HUDEP-2 (cell line): ENCODE measurements at regions not wholly inside any gene's neighbourhood (a gene's known extent, or its start where the extent isn't known, plus 50 kb on each side); places are given as distances from the start of the nearest gene placed in this dataset.
"Not testable (repeated sequence)": the region's sequence is repeated elsewhere in the genome, so short reads cannot be mapped to it uniquely, and the experiment has no call there.

Experiments used
- DNase-seq, 76 experiments: peaks; one replicate each; lab custom pipeline; 2025; ENCODE audit not compliant: unreplicated experiment in 76 of 76; lab: John Stamatoyannopoulos, UW

DNA sequence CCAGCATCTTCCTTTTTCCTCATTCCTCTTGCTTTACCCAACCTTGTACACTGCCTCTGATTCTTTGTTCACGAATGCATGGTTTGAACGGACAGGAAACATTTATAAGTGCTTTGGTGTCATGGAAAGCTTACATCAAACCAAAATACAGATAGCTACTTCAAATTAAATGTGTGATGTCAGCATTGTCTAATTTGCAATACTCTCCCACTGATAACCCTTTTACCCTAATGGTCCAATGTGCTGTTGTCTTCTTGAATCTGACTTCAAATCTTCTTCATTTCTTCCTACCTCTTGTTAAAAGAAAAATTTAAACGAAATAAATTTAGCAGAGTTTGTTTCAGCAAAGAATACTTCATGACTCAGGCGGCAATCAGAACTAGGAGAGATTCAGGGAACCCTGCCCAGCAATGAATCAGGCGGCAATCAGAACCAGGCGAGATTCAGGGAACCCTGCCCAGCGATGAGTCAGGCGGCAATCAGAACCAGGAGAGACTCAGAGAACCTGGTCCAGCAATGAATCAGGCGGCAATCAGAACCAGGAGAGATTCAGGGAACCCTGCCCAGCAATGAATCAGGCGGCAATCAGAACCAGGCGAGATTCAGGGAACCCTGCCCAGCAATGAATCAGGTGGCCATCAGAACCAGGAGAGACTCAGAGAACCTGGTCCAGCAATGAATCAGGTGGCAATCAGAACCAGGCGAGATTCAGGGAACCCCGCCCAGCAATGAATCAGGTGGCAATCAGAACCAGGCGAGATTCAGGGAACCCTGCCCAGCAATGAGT, 1212.9 kb upstream of the TENM3 start:
- DNase-seq: not testable (repeated sequence)

- DNase-seq: no peak
Observed at GRCh38 chr4:181030961-181031360, 1212.2 kb upstream of the TENM3 start.

DNA sequence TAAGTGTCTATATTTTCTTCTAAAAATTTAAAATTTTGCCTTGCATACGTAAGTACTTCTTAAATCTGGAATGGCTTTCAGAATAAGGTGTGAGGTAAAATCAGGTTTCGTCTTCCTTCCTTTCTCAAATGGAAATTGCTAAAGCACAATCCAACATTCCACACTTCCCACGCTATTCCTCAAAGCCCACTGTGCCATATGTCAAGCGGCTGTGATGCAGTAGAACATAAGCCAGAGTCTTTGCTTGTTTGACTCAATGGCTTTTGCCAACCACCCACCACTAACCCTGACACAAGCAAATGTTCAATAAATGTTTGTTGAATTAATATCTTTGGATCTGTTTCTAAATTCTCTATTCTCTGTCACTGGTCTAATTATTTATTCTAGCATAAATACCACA, 1199.7 kb upstream of the TENM3 start:
- no peak for DNase-seq

GRCh38 chr4:181046809-181047208, 1196.4 kb upstream of the TENM3 start:
- no peak for DNase-seq

- no peak for DNase-seq
Observed at GRCh38 chr4:181051931-181052330, 1191.3 kb upstream of the TENM3 start.

GRCh38 chr4:181061787-181062186, 1181.4 kb upstream of the TENM3 start:
- DNase-seq: no peak

DNA sequence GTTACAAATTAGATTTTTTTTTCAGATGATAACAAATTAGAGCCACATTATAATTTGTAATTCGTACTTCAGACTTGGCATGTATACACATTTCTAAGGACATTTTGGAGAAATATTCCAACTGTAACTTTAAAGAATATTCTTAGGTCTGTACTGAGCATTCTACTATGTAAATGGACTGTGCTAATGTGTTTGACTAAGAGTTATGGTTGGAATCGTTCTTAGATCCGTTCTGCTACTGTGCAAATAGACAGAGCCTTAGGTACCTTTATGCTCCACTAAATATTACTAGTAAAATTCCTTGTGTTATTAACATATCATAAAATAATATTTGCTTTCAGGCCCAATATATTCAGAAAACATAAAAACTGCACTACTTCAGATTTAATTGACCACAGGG, 1180.0 kb upstream of the TENM3 start:
- no peak for DNase-seq

DNA sequence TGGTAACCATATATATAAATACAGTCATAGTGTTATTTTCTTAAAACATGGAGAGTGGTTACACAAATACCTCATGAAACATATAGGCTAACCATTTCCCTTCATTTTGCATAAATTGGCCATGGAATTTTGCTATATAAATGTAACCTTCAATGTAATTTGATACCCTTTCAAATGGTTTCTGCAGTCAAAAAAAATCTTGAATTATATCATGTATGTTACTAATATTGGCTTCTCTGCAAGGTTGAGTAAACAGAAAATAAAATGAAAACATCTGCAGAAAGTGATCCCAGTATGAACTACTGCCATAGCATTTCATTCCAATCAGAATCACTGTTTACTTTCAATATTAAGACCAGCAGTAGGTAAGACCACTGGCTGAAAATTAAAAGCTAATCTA, 1165.9 kb upstream of the TENM3 start:
- DNase-seq: no peak

DNA sequence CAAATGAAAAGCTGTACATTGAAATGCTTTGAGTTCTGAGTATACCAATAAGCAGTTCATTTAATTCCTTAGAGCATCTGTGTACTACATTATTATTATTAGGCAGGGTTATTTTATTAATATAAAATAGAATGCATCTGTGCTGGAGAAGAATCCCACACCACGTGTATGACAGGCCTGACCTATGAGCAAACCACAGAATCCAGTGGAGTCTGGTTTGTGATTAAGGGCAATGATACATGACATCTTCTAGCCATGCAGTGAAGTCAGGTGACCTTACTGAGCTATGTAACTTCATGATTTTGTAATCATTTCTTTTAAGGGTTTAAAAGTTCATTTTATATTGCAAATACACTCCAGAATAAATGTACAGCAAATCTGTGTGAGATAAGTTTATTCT, 1165.0 kb upstream of the TENM3 start:
- DNase-seq: no peak

DNA sequence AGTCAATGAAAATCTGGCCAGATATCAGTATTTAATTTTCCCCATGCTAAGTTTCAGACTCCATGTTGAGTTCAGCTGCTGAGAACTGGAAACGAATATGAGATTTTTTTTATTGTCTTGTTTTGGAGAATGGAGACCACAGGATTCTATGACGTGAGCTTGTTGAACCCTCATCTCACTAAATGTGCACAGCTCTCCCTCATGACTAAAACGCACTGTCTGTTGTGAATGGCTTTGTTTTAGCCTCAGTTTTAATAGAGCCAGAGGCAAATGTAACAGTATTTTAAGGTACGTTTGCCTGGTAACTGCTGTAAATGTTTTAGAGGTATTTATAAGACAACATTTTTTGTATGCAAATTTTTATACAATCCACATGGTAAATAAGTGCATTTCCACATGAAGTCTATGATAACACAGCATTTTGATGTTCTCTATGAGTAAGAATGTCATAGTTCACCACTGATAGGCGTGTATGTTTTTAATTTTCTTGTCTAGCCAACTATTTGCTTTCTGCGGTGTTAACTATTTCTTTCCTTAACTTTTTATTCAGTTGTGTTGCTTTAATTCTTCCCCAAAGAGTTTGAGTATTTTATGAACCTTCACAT, 1159.3 kb upstream of the TENM3 start:
- no peak for DNase-seq

DNA sequence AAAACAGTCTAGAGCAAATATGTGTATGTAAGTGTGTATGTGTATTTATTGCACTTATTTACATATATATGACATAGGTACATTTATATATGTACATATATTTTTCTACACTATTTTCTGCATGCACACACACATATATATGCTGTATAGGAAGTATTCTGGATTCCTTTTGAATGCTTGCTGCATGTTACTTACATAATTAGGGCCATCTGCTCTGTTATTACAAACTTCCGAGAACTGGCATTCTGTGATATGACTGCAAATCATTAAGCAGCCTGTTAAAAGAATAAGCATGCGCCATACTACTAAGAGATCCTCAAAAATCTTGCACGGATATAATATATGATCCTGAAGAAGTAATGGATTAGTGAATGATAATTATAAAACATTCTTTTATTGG, 1157.6 kb upstream of the TENM3 start:
- no peak for DNase-seq

GRCh38 chr4:181105487-181105886, 1137.7 kb upstream of the TENM3 start:
- DNase-seq: no peak

- DNase-seq: no peak
Observed at GRCh38 chr4:181106398-181106797, 1136.8 kb upstream of the TENM3 start.

- no peak for DNase-seq
Observed at GRCh38 chr4:181108237-181108636, 1135.0 kb upstream of the TENM3 start.

DNA sequence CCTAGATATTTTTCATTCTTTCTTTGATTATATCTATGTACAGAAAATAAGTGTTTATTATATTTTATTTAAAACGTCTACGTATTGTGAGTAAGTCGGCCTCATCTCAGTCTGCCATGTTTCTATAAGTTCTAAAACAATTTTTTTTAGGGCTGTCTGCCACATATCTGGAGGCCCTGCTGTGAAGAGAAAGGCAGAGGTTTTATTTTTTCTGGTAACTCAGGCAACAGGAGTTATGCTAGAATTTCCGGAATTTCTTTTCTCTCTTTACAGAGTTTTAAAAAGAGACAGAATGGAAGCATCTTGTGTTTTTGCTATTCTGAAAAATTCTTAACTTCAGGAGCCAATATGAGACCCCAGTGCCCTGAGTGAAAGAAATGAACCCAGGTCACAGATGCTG, 1124.0 kb upstream of the TENM3 start:
- DNase-seq: no peak

DNA sequence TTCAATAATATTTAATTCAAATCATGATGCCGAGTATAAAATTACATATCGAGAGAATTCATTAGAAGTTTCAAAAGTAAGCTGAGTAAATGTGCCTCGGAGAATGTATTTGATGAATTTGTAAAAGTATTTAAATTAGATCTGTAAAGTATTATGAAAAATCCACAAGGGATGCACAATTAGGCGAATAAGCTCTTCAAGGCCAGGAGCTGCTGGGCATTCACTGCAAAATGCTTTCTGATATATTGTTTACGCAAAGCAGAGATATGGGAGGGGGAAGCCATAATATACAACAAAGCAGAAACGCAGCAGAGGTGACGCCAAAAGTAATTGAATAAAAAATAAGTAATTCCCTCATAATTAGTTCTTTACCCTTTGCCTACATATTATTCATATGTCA, 1121.5 kb upstream of the TENM3 start:
- DNase-seq: no peak

DNA sequence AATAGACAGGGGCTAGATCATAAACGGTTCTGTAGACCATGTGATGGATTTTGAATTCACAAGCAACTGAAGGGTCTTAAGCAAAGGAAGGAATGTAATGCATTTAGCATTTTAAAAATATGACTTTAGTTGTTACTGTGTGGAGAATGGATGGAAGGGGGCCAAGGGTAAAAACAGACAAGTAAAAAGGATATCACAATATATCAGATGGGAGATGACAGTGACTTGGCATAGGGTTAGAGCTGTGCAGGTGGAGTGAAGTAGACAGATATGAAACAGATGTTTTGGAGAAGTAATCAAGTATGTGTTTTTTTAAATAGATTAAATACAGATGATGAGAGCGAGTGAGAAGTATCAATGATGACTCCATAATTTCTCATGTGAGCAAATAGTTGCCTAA, 1116.0 kb upstream of the TENM3 start:
- DNase-seq: no peak

DNA sequence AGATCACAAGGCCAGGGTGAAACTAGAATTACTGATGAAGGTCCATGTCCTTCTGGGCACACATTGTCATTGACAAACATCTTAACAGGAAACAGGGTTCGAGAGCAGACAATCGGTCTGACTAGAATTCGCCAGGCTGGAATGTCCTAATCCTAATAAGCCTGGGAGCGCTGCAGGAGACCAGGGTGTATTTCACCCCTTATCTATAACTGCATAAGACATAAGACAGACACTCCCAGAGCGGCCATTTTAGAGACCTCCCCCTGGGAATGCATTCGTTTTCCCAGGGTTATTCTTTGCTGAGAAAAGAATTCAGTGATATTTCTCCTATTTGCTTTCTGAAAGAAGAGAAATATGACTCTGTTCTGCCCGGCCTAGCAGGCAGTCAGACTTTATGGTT, 1112.9 kb upstream of the TENM3 start:
- not testable (repeated sequence) for DNase-seq

- DNase-seq: no peak
Observed at GRCh38 chr4:181137351-181137750, 1105.9 kb upstream of the TENM3 start.

GRCh38 chr4:181138116-181138515, 1105.1 kb upstream of the TENM3 start:
- DNase-seq: no peak

DNA sequence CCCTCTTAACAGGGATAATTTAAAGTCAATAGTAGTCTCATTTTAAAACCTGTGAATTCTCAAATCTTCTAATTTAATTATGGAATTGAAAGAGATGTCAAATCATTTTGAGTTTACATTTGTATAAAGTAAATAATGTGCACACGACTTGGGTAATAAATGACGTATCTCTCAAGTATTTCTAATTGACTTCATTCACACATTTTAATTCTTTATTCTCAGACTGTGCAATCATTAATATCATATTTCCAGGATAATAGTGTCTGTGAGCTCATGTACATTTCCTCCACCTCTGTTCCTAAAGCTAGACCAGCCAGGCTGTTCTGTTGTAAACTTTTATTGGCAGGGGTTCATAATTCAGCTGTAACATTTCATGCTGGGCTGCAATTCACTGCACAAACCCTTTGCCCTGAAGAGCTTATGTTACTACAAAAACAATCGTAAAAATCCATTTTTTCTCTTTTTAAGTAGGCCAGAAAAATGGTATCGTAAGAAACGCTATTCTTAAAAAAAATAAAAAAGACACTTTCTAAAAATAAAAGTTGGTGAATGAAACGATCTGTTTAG, 1103.1 kb upstream of the TENM3 start:
- no peak for DNase-seq

DNA sequence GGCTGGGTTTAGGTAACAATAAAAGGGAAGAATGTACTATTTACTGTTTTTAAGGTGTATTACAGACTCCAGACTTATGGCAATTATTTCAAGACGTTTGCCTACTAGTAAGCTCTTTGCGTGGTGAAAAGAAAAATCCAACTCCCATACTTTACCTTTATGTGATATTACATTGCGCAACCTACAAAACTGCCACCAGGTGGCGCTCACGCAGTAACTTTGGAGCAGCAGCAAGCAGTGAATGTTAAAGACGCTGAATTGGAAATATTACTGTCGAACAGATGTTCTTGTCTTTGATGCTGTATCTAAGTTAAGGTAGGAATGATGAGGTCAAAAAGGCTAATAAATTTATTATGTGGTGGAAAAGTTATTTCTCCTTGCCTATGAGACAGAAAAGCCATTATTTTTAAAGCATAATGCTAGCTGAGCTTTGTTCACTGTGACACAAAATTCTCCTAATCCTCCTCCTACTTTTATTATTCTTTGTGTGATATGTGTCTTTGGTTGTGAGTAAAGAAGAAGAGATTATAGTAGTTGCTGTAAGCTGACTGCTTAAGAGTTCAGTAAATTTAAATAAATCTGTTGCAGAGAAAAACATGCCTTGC, 1099.8 kb upstream of the TENM3 start:
- peak in 54 of 76 experiments; percentile 1 to 59 (median 23) for DNase-seq
